ENCODE measurements at regions not wholly inside any gene's neighbourhood (a gene's known extent, or its start where the extent isn't known, plus 50 kb on each side); places are given as distances from the start of the nearest gene placed in this dataset.
A peak's percentile ranks its signal among the peaks of the same experiment; 100 is the strongest.

DNA sequence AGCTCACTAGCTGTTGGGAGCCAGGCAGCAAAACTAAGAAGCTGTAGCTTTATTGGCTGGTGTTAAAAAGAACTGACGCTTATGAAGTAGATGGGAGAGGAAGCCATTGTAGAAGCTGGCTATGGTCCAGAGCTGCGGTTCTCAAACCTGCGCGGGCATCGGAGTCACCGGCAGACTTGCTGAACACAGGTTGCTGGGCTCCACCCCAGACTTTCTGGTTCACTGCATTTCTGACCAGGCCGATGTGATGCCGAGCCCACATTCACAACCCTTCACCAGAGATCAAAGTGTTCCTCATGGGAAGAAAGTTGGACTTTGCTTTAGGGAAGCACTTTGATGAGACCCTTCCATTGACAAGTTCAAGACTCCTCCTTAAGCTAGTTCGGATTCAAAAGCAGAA, 231.6 kb downstream of the QKI start:
- TF ChIP-seq, protein P1, sequence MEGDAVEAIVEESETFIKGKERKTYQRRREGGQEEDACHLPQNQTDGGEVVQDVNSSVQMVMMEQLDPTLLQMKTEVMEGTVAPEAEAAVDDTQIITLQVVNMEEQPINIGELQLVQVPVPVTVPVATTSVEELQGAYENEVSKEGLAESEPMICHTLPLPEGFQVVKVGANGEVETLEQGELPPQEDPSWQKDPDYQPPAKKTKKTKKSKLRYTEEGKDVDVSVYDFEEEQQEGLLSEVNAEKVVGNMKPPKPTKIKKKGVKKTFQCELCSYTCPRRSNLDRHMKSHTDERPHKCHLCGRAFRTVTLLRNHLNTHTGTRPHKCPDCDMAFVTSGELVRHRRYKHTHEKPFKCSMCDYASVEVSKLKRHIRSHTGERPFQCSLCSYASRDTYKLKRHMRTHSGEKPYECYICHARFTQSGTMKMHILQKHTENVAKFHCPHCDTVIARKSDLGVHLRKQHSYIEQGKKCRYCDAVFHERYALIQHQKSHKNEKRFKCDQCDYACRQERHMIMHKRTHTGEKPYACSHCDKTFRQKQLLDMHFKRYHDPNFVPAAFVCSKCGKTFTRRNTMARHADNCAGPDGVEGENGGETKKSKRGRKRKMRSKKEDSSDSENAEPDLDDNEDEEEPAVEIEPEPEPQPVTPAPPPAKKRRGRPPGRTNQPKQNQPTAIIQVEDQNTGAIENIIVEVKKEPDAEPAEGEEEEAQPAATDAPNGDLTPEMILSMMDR (IDR thresholded peaks at IDR 0.05; ENCODE audit: extremely low read depth, missing control alignments): no peak
- DNase-seq (ENCODE audit: low spot score): no peak

DNA sequence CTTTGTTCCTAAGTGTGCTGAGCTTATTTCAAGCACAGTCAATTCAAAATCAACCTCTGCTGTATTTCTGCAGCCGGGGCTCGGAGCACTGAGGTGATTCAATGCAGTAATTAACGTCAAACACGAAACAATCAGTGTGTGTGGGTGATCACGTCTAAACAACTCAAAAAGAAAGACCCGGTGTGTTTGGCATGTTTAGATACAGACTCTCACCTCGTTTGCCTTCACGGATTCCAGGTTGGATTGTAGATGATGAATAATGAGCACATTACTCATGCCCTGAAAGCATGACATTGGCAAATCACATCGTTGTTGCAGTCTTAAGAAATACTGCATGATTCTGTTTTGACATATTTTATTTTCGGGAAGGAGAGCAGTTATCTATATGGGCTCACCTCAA, 231.0 kb downstream of the QKI start:
- DNase-seq (ENCODE audit: low spot score): no peak
- TF ChIP-seq, protein P1 (IDR thresholded peaks at IDR 0.05; ENCODE audit: extremely low read depth, missing control alignments): no peak

DNA sequence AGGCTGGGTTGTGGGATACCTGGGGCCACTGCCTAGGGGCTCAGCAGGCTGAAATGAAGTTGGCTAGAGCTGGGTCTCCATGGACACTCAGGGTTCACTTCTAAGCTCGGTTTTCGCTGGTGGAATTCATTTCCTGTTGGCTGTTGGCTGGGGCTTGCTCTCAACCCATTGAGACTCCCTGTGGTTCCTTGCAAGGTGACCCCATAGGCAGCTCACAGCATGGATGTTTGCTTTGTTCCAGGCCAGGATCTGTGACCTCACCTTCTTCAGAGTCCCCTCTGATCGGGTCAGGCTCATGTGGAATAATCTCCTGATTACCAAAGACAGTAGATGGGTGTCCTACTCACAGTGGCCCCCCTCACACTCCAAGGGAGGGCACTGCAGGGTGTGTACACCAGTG, 229.3 kb downstream of the QKI start:
- TF ChIP-seq, protein P1 (IDR thresholded peaks at IDR 0.05; ENCODE audit: extremely low read depth, missing control alignments): no peak
- DNase-seq (ENCODE audit: low spot score): no peak

DNA sequence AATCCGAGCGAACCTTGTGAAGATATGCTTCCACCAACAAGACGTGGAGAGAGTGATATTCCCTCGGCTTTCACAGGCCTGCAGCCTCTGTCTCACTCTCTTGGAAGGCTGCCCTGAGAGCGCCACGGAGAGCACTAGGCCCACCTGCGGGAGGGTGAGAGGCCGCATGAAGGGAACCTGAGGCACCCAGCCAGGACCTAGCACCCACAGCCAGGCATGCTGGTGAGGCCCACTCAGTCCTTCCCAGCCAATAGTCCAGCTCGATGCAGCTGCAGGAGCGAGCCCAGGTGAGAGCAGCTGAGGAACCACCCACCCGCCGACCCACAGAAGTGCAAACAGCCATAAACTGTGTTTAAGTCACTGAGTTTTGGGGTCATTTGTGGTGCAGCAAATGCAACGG, 227.2 kb downstream of the QKI start:
- TF ChIP-seq, protein P1 (IDR thresholded peaks at IDR 0.05; ENCODE audit: extremely low read depth, missing control alignments): no peak
- no peak for DNase-seq (ENCODE audit: low spot score)

DNA sequence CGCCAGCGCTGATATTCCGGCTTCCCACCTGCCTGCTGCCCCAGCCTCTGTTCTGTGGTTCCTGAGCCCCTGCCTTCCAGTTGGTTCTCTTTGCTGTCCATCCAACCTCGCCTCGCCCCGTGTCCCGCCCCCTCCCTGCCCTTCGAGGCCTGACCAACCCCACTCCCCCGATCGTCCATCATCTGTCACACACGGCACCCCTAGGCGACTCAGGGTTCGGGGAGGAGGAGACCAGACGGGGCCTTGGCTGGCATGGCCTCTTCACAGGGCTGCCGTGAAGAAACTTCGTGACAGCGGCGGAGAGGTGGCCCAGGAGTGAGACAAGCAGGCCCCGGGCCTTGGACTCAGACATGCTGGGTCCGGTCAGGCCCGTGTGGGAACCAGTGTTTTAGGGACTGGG, 226.1 kb downstream of the QKI start:
- no peak for DNase-seq (ENCODE audit: low spot score)
- TF ChIP-seq, protein P1 (IDR thresholded peaks at IDR 0.05; ENCODE audit: extremely low read depth, missing control alignments): no peak

DNA sequence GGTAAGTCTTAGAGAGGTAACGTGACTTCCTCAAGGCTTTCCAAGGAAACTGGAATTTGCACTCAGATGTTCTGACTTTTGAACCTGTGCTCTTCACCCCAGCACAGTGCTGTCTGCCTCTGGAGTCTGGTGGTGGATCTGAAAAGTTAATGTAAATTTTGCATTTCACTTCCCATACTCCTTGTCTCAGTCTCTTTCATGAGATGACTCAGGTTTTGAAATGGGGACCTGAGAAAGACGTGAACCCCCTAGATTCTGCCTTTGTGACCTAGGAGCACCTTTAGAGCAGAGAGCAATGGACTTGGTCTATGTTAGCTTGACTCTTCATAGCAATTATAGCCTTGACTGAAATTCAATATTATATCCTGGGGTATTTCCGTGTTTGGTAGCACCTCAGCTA, 223.0 kb downstream of the QKI start:
- TF ChIP-seq, protein P1 (IDR thresholded peaks at IDR 0.05; ENCODE audit: extremely low read depth, missing control alignments): no peak
- peak; percentile 67 for DNase-seq (ENCODE audit: low spot score)

DNA sequence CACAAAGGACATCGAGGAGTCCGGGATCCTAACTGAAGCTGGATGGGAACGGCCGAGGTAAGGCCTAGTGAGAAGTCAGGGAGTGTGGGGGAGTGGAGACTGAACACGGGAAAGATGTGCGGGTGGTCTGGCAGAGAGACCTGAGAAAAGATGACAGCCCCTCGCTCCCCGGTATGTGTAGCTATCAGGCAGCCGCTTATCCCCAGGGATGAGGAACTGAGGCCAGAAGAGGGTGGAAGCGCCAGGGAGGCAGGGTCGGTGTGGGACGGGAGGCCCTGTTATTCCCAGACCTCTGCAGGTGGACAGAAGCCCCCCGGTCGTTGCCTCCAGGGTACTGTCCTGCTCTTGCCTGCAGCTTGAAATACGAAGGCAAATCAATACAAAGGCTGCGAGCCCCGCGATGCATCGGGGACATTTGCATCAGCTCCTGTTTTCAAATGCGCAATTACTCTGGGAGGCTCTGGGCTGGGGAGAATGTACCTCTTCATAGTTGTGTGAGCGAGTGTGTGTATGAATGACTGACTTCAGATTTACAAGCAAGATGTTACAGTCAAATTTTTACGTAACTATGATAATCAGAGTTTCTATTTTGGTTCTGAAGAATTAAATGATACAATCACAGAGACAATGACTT, 221.3 kb downstream of the QKI start:
- TF ChIP-seq, protein P1 (IDR thresholded peaks at IDR 0.05; ENCODE audit: extremely low read depth, missing control alignments): no peak
- no peak for DNase-seq (ENCODE audit: low spot score)

All from GM20000 (cell line).